NCI-H1092 treated with DMSO at 0.1 percent for 48 hours (cell line): ENCODE measurements at regions not wholly inside any gene's neighbourhood (a gene's known extent, or its start where the extent isn't known, plus 50 kb on each side); places are given as distances from the start of the nearest gene placed in this dataset.
"Not testable (repeated sequence)": the region's sequence is repeated elsewhere in the genome, so short reads cannot be mapped to it uniquely, and the experiment has no call there.

Experiments used
- DNase-seq: peaks from one replicate; lab custom pipeline; 2025; lab: John Stamatoyannopoulos, UW

DNA sequence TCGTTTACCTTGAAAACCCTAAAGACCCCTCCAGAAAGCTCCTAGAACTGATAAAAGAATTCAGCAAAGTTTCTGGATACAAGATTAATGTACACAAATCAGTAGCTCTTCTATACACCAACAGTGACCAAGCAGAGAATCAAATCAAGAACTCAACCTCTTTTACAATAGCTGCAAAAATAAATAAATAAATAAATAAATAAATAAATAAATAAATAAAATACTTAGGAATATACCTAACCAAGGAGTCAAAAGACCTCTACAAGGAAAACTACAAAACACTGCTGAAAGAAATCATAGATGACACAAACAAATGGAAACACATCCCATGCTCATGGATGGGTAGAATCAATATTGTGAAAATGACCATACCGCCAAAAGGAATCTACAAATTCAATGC is 186.8 kb upstream of the EOLA2 start:
- DNase-seq: not testable (repeated sequence)

DNA sequence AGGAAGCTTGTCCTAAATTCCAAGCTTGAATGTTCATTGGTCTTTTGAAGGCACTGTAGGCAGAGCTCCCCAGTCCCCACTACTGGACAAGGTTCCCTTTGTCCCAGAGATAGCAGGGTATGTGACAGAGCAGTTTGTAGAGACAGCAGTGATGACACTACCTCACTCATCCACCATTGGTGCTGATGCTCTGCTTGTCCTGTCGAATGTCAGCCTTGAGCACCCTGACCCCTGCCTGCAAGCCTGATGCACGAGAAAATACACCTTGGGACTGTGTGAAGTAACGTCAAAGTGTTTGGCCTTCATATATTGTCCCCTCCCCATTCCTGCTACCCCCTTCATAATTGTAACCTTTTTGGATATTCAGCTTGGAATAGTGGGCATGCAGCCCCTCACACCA is 188.9 kb upstream of the EOLA2 start:
- no peak for DNase-seq

DNA sequence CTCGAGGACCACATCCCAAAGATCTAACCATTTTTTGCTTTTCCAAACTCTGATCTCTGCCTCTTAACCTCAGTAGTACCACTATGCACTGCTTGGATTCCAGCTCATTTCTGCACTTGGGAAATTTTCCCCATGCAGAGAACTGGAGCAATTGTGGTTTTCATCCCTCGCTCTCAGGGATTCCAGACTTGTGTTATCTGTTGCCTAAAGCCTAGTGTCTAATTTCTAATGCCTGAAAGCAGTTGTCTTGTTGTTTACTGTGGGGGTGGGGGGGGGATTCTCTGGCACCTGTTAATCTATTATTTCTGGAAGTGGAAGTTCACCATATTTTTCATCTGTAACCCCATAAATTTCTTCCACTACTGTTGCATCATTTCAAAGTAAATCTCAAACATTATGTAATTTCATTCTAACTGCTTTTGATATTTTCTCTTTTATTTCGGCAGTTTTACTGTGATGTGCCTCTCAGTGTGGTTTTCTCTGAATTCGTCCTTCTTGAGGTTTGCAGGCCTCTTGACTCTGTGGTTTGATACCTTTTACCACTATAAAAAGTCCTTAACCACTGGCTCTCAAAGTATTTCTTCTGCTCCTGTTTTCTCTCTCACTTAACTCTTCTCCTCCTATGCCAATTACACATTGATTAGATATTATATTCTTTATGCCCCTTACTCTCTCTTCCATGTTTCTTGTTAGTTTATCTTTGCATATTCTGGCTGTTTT is 205.6 kb upstream of the EOLA2 start:
- no peak for DNase-seq

DNA sequence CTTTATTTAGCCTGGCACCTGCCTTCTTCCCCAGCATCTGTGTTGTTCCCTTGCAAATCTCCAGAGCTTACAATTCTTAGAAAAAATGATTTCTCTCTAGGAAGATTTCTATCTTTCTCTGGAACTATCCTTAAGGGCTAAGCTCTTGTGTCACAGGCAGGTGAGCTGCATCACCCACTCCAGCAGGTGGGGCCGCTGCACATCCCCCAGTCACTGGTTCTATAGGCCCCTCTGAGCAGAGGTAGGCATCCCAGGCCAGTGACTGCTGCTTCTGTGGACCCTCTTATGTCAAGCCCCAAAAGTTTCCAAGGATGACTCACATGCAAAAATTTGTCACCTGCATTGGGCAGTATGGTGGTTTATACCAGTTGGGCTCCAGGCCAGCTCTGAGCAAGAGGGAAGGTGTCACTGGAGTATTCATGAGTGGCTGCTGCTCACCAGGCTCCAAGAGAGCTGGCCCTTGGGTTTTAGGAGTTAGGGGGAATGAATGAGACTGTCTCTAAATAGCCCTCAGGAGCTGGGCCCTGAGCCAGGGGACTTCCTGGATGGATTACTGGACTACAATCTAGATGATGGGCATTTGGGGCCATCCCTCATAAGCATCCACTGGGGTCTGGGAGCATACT is 208.1 kb upstream of the EOLA2 start:
- DNase-seq: peak; percentile 2

- no peak for DNase-seq
Measured at GRCh38 chrX:150148749-150149672, 210.7 kb upstream of the EOLA2 start.

DNA sequence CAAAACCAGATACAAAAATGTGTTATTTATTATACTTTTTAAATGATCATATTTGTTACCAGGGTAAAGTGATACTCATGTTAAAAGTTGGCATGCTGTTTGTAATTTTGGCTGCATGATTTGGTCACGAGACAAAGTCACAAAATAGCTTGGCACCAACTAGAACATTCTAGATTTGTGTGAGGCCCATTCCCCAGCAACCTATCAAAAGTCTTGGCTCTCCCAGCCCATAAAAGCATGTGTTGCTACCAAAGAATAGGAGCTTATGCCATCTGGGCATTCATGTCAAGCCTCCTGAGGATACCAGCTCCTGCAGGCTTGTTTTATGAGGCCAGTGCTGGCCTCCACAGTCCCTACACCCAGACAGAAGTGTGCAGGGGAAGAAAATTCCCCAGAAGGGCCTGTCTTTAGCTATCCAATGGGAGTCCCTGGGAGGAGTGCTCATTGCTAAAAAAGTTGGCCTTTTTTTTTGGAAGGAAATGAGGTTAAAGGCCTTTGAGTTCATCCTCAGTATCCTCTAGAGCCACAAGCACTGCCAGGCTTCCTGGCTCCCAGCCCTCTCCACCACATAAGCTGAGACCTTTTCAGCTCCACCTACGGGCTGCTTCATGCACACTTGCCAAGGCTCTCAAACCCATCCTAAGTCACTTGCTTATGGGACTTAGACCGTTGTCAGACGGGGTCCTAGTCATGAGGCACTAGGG is 211.9 kb upstream of the EOLA2 start:
- DNase-seq: no peak

DNA sequence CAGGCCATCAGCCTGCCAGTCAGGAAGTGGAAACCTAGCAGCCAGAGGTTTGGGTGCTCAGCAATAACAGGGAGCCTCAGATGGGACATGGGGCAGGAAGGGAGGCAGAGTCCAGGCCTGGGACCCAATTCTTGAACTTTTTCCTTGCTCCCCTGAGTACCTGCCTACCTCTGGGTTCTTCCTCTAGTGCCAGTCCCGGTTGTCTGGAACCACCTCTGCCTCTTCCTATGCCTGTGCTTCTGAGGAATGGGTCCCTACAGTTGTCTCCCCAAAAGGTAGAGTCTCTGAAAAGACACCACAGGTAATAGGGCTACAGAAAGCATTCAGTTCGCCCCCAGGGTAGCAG is 212.4 kb upstream of the MAMLD1 start:
- no peak for DNase-seq

- no peak for DNase-seq
Measured at GRCh38 chrX:150152036-150152435, 211.1 kb upstream of the MAMLD1 start.

- no peak for DNase-seq
Measured at GRCh38 chrX:150152546-150152945, 210.6 kb upstream of the MAMLD1 start.

DNA sequence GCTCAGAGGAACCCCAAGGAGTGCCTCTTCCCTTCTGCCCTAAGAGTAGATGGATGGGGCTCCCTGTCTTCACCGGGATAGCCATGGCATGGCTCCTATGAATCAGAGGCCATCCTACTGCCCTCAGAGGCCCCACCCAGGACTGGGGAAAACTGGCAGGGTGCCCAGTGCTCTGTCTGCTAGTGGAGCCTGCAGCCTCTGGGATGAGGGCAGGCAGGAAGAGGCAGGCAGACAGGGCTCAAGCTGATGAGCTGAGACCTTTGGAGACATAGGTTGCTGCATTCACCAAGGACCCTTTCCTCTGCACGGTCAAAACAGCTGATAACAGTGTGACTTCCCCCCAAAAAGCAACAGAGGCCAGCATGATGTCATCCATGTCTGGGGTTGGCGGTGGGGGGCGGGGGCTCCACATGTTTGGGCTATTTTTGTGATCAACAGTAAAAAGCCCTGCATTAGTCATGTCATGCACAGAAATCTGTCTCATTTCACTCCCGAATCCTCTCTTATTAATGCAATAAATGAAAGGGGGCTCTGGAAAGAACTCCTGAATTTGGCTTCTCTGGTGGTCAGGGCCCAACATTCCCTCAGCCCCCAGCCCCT is 207.6 kb upstream of the MAMLD1 start:
- DNase-seq: no peak

GRCh38 chrX:150156615-150157014 is 206.5 kb upstream of the MAMLD1 start:
- DNase-seq: no peak

DNA sequence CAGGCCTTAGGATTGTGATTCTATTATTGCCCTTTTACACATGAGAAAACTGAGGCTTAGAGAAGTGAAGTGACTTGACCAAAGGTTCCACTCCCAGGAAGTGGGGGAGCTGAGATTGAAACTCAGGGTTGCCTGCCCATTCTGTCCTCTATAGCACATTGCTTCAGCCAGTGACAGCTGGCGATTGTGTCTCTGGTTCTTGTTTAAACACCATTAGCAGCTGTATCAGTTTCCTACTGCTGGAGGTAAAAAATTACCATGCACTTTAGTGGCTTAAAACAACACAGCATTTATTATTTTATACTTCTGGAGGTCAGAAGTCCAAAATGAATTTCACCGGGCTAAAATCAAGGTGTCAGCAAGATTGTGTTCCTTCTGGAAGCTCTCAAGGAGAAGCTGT is 205.8 kb upstream of the MAMLD1 start:
- DNase-seq: no peak

DNA sequence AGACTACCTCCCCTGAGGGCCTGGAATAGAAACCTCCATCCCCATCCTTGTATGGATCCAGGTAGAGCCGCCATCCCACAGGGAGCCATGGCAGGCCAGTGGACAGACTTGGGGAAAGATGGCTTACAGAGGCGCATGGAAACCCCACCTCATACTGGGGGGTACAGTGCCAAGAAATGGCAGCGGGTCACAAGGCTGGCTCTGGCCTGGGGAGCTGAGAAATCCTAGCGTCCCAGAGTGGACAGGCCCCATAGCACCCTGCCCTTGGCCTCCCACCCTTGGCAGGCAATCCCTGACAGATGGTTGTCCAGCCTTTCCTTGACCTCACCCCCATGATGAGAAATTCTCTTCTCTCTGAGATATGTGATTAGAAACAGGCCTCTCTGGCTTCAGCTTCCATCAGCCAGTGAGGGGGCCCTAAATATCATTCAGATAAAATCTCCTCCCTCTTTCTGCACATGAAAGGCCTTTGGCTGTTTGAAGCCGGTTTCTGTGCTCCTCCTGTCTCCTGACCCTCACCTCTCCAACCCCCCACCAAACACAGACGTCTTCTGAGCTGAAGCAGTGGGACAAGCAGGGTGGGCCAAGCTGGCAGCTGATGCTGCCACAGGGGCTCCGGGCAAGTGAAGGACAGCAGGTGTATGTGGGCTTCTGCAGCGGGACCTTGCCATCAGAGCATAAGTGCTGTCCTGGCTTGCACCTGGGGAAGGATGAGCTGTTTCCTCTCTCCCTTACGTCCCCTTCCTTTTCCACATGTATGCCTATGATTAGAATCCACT is 204.4 kb upstream of the MAMLD1 start:
- no peak for DNase-seq

DNA sequence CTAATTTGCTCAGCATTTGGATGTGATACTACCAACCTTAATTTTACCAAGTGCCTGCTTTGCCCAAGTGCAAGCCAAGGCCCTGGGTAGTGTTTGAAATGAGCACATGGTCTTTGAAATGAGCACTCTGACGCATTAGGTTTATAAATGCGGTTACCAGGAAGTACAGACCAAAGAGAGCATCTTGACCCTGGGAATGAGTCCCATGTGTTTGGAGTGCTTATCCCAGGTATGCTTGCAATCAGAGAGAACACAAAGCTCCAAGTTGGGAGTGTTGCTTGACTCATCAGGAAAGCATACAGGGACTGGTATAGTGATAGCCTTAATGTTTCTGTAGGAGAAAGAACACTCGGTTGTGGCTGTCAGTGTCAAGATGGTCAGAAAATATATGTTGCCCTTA is 203.6 kb upstream of the MAMLD1 start:
- no peak for DNase-seq

DNA sequence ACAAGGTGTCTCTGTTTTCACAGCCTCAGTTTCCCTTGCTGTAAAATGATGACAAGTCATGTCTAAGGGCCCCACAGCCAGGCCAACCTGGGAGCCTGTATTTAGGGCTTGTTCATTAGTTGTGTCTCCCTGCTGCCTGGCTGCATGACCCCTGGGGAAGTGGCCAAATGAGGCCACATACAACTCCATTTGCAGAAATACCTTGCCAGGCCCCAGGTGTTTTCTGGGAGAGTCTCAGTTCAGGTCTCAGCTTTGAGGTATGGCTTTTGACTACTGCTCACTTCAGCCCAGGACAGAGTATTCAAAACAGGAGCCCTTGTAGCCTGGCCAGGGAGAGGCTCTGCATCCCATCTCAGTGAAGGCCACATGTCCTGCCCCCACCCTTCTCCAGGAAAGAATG is 202.5 kb upstream of the MAMLD1 start:
- DNase-seq: no peak

DNA sequence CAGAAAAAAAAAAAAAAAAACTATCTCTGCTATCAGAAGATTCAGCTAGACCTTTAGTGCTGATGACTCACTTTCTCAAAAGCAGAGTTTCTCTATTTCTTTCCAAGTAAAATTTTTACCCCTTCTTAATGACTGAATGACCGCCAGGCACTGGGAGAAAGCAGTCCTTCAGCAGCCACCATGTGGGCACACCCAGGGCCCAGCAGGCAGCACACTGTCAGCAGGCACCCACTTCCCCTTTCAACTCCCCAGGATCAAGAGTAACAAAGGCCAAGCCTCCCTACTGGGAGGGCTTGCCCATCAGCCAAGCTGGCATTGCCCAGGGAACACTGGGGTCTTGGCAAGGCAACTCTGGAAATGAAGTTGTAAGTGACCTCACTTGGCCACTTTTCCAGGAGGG is 201.9 kb upstream of the MAMLD1 start:
- no peak for DNase-seq

DNA sequence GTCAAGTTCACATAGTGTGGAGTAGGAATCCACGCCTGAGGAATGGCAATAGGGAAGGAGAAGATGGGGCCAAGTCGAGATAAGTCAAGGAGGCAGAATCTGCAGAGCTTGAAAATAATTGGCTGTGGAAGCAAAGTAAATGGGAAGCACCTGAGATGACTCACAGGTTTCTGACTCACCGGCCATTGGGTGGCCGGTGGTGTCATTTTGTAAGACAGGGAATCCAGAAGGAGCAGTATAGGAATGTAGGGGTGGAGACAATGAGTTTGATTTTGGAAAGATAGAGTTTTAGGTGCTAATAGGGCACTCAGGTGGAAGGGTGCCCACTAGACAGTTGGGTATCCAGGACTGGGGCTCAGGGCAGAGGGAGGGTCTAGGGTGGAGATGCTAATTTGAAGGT is 201.0 kb upstream of the MAMLD1 start:
- no peak for DNase-seq

- no peak for DNase-seq
Measured at GRCh38 chrX:150163221-150163930, 199.7 kb upstream of the MAMLD1 start.

DNA sequence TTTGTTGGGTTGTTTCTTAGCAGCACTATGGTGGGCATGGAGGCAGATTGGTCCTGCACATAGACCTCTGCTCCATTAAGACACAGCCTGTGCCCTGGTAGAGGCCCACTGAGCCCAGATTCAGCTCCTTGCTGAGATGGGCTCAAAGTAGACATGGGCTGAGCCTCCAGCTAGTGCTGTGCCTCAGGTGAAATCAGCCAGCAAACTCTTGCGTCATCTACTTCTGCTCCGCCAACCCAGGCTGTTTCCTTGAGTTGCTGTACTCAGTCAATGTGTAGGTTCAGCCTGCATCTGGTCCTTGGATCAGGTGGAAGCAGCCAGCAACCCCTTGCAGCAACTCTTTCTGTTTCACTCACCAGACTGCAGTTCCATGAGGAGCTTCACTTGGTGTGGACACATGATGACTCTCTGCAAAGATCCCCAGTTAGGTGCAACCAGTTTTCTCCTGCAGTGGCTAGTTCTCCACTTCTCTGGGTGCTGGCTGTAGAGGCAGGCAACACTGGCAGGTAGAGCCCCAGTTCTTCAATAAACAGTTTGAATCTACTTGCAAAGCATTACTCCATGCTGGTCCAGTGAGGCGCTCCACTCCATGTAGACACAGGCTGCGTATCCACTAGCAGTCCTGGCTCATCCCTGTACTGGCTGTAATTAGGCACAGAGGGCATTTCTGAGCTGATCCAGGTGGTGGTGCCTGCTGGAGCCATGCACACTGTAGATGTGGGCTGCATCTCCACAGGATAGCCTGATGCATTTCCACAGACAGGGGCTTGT is 199.0 kb upstream of the MAMLD1 start:
- no peak for DNase-seq
